DOHH2 (cell line): ENCODE measurements at regions not wholly inside any gene's neighbourhood (a gene's known extent, or its start where the extent isn't known, plus 50 kb on each side); places are given as distances from the start of the nearest gene placed in this dataset.

Experiments
- H3F3A ChIP-seq: fragments of 200-600 bp; sonication (generic), shearing (Covaris generic); 2 replicates; pipeline ENCODE4 v1.6.0; 2016; ENCODE audit warnings: antibody characterized with exemption, mild to moderate bottlenecking; ENCODE audit not compliant: control insufficient read depth, insufficient read depth
- H3K27ac ChIP-seq: fragments of 200-600 bp; sonication (generic); 2 replicates; pipeline ENCODE4 v1.5.1; 2014; ENCODE audit warnings: low read depth, mild to moderate bottlenecking, low read length, moderate library complexity
- H3K27me3 ChIP-seq: fragments of 200-600 bp; sonication (generic); 2 replicates; pipeline ENCODE4 v1.6.1; 2014; ENCODE audit warnings: mild to moderate bottlenecking, low read length, mixed read lengths; ENCODE audit not compliant: control insufficient read depth
- H3K36me3 ChIP-seq: fragments of 200-600 bp; sonication (generic); 2 replicates; pipeline ENCODE4 v1.6.1; 2014; ENCODE audit warnings: mild to moderate bottlenecking, low read length, moderate library complexity, mixed read lengths; ENCODE audit not compliant: control insufficient read depth
- H3K4me1 ChIP-seq: fragments of 200-600 bp; sonication (generic); 2 replicates; pipeline ENCODE4 v1.6.1; 2014; ENCODE audit warnings: mild to moderate bottlenecking, low read length, mixed read lengths; ENCODE audit not compliant: control insufficient read depth
- H3K4me2 ChIP-seq: fragments of 200-600 bp; sonication (generic); 2 replicates; pipeline ENCODE4 v1.6.0; 2014; ENCODE audit warnings: mild to moderate bottlenecking, low read length, moderate library complexity
- H3K4me3 ChIP-seq: fragments of 200-600 bp; sonication (generic); 2 replicates; pipeline ENCODE4 v1.5.1; 2014; ENCODE audit warnings: mild to moderate bottlenecking, low read length, mixed read lengths
- H3K79me2 ChIP-seq: fragments of 200-600 bp; sonication (generic); 2 replicates; pipeline ENCODE4 v1.6.1; 2014; ENCODE audit warnings: mild to moderate bottlenecking, low read length, mixed read lengths; ENCODE audit not compliant: control insufficient read depth
- H3K9me2 ChIP-seq: fragments of 200-600 bp; sonication (generic); replicated peaks from 2 replicates; pipeline ENCODE4 v1.6.1; 2014; ENCODE audit warnings: mild to moderate bottlenecking, low read length, mixed read lengths; ENCODE audit not compliant: control insufficient read depth
- H3K9me3 ChIP-seq: fragments of 200-600 bp; sonication (generic); 2 replicates; pipeline ENCODE4 v1.6.1; 2014; ENCODE audit warnings: antibody characterized with exemption, low read length, mixed read lengths; ENCODE audit not compliant: control insufficient read depth, insufficient read depth
- H4K20me1 ChIP-seq: fragments of 200-600 bp; sonication (generic); 2 replicates; pipeline ENCODE4 v1.6.0; 2014; ENCODE audit warnings: low read depth, mild to moderate bottlenecking, antibody characterized with exemption, low read length, moderate library complexity; ENCODE audit not compliant: control insufficient read depth, insufficient read depth
- CTCF ChIP-seq: fragments of 200-600 bp; sonication (generic); IDR thresholded peaks from one replicate; pipeline ENCODE4 v1.5.1; 2014; ENCODE audit warnings: antibody characterized with exemption, mild to moderate bottlenecking, low read depth, low read length; ENCODE audit not compliant: poor library complexity, severe bottlenecking
- EZH2phosphoT487 ChIP-seq: fragments of 200-600 bp; sonication (generic); IDR thresholded peaks from 2 replicates; pipeline ENCODE4 v1.6.1; 2017; ENCODE audit warnings: borderline replicate concordance, mild to moderate bottlenecking, antibody characterized with exemption, low read length, moderate library complexity, mixed read lengths

DNA sequence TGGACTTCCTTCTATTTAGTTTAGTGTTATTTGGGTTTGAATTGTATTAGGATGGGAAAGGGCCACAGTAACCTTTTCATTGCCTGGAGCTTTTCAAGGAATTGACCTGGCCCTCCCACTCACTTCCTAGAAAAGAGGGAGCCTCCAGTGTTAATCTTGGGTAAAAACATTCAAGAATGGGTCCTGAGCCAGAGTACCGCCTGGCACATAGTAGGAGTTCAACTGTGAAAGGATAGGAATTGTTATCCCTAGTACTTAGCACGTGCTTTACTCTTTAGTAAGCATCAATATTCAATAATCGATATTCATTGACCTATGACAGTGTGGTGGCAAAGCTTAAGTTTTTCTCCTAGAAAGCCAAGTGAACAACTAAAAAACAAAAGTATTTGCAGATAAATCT, 179.9 kb downstream of the IRS1 start:
- Histone ChIP-seq H3K4me1 (no peaks in the 10 kb centered on the region), H3F3A (no peaks in the 10 kb centered on the region), H3K9me2 (no peaks in the 10 kb centered on the region), H3K36me3 (no peaks in the 10 kb centered on the region), H3K79me2 (no peaks in the 10 kb centered on the region), H3K4me3 (no peak overlapping the region), H3K27me3 (no peaks in the 10 kb centered on the region), H3K27ac (no peak overlapping the region), H3K9me3 (no peaks in the 10 kb centered on the region), H3K4me2 (no peak overlapping the region), H4K20me1 (no peaks in the 10 kb centered on the region)
- no peak for TF ChIP-seq CTCF
- no peak for TF ChIP-seq EZH2phosphoT487

DNA sequence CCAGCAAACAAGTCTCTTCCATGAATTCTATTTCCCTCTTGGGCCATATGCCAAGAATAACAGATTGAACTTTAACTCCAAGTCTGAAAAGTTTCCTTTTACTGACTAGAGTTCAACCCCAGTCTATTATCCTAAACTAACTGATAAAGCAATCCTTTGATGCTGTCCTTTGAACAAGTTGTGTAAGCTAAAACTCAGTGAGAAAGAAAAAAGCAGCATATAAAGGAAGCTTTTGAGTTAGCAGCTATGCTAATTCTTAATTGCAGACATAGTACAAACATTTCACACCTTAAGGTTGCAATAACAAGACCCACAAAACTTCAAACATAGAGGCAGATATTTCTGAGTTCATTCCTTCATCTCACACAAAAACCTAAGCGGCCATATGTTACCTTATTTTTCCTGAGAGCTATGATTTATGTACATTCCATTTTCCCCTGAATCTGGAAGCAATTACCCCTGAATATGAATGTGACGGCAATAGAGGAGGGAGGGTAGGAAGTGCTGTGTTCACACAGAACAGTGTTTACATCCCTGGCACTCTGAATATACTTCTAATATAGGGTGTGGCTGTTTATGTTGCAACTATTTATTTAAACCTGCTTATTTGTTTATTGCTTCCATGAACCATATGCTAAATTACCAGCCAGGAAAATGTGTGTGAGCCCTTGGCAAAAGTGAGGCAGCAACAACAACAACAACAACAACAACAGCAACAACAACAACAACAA, 180.6 kb downstream of the IRS1 start:
- Histone ChIP-seq H3K27ac (no peak overlapping the region), H3K4me2 (no peak overlapping the region), H3K4me1 (no peaks in the 10 kb centered on the region), H3K27me3 (no peaks in the 10 kb centered on the region), H3F3A (no peaks in the 10 kb centered on the region), H3K4me3 (no peak overlapping the region), H4K20me1 (no peaks in the 10 kb centered on the region), H3K36me3 (no peaks in the 10 kb centered on the region), H3K9me2 (no peaks in the 10 kb centered on the region), H3K9me3 (no peaks in the 10 kb centered on the region), H3K79me2 (no peaks in the 10 kb centered on the region)
- TF ChIP-seq CTCF (no peak), EZH2phosphoT487 (no peak)

- no peaks in the 10 kb centered on the region for H4K20me1 ChIP-seq
- TF ChIP-seq EZH2phosphoT487 (no peak), CTCF (no peak)
- no peak overlapping the region for H3K4me2 ChIP-seq
- H3F3A ChIP-seq: no peaks in the 10 kb centered on the region
- H3K27ac ChIP-seq: no peak overlapping the region
- H3K4me3 ChIP-seq: no peak overlapping the region
- H3K9me2 ChIP-seq: no peaks in the 10 kb centered on the region
- H3K79me2 ChIP-seq: no peaks in the 10 kb centered on the region
- H3K27me3 ChIP-seq: no peaks in the 10 kb centered on the region
- H3K4me1 ChIP-seq: no peaks in the 10 kb centered on the region
- no peaks in the 10 kb centered on the region for H3K36me3 ChIP-seq
- H3K9me3 ChIP-seq: no peaks in the 10 kb centered on the region
These were observed 181.1 kb downstream of the IRS1 start for GRCh38 chr2:226618544-226618874.
